ENCODE measurements at regions not wholly inside any gene's neighbourhood (a gene's known extent, or its start where the extent isn't known, plus 50 kb on each side); places are given as distances from the start of the nearest gene placed in this dataset.

DNA sequence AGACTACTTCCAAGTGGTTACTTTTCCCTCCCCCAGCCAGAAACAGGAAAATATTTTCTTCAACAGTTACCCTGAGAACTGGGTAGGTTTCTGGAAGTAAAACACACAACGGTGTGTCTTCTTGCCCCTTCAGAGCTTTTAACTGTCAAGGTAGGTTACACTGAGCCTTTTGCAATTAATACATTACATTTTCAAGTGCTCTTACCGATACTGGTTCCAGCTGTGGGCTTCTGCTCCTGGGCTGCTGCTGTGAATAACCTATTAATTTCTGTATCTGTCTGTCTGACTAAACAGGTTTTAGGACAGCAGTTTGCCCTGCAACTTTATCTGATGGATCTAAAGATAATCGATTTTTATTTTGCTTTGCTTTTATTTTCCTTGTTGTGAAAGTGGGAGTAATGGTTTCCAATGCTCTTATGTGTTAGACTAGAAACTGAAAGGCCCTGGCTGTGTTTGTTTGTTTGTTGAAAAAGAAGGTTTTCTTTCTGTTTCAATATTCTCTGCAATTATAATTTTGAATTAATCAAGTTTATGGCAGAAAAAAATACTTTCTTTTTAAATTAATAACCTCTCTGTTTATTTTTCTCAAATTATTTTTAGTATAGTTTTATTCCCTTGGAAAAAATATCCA, 196.7 kb upstream of the SLITRK6 start:
- H3K27ac ChIP-seq (ENCODE audit: low read depth, low read length, poor library complexity, severe bottlenecking), result no peak overlapping the region
- H3K4me3 ChIP-seq (ENCODE audit: low read depth, low read length, poor library complexity, severe bottlenecking), result no peak overlapping the region
- H4K20me1 ChIP-seq (ENCODE audit: insufficient read depth, low read length), result no peaks in the 10 kb centered on the region
- H3K27me3 ChIP-seq (ENCODE audit: insufficient read depth, low read length), result no peaks in the 10 kb centered on the region
- H3F3A ChIP-seq (ENCODE audit: insufficient read depth, low read length), result no peaks in the 10 kb centered on the region
- H3K79me2 ChIP-seq (ENCODE audit: insufficient read depth, low read length), result no peaks in the 10 kb centered on the region
- no peak overlapping the region for H2AFZ ChIP-seq (ENCODE audit: low read length)
- H3K4me1 ChIP-seq (ENCODE audit: insufficient read depth, low read length, severe bottlenecking), result no peaks in the 10 kb centered on the region
- H3K9ac ChIP-seq (ENCODE audit: low read length), result no peak overlapping the region
- no peaks in the 10 kb centered on the region for H3K9me3 ChIP-seq (ENCODE audit: low read length)
- TF ChIP-seq, protein P1, sequence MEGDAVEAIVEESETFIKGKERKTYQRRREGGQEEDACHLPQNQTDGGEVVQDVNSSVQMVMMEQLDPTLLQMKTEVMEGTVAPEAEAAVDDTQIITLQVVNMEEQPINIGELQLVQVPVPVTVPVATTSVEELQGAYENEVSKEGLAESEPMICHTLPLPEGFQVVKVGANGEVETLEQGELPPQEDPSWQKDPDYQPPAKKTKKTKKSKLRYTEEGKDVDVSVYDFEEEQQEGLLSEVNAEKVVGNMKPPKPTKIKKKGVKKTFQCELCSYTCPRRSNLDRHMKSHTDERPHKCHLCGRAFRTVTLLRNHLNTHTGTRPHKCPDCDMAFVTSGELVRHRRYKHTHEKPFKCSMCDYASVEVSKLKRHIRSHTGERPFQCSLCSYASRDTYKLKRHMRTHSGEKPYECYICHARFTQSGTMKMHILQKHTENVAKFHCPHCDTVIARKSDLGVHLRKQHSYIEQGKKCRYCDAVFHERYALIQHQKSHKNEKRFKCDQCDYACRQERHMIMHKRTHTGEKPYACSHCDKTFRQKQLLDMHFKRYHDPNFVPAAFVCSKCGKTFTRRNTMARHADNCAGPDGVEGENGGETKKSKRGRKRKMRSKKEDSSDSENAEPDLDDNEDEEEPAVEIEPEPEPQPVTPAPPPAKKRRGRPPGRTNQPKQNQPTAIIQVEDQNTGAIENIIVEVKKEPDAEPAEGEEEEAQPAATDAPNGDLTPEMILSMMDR (IDR thresholded peaks at IDR 0.05; ENCODE audit: low read length), result no peak
- no peak for TF ChIP-seq EZH2 (IDR thresholded peaks at IDR 0.05; ENCODE audit: borderline replicate concordance, low read length)
- H3K9me2 ChIP-seq (ENCODE audit: low read depth, low read length), result no peaks in the 10 kb centered on the region; the same call in 1 of the 2 replicates
- H3K36me3 ChIP-seq (ENCODE audit: insufficient read depth, low read length), result no peaks in the 10 kb centered on the region
- H3K4me2 ChIP-seq (ENCODE audit: low read length), result no peak overlapping the region

DNA sequence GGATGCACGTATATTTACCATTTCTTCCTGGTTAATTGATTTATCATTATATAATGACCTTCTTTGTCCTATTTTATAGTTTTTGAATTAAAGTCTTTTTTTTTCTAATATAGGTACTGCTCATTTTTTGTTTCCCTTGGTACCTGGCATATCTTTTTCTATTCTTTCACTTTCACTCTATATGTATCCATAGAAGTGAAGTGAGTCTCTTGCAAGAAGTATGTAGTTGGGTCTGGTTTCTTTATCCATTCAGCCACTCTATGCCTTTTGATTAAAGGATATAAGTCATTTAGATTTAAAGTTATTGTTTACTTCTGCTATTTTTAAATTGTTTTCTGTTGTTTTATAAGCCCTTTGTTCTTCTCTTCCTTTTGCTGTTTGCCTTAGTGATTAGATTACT, 194.3 kb upstream of the SLITRK6 start:
- H3K9ac ChIP-seq (ENCODE audit: low read length), result no peak overlapping the region
- H3F3A ChIP-seq (ENCODE audit: insufficient read depth, low read length), result no peaks in the 10 kb centered on the region
- H3K27me3 ChIP-seq (ENCODE audit: insufficient read depth, low read length), result no peaks in the 10 kb centered on the region
- TF ChIP-seq, protein P1 (IDR thresholded peaks at IDR 0.05; ENCODE audit: low read length), result no peak
- no peak for TF ChIP-seq EZH2 (IDR thresholded peaks at IDR 0.05; ENCODE audit: borderline replicate concordance, low read length)
- H3K79me2 ChIP-seq (ENCODE audit: insufficient read depth, low read length), result no peaks in the 10 kb centered on the region
- H3K4me3 ChIP-seq (ENCODE audit: low read depth, low read length, poor library complexity, severe bottlenecking), result no peak overlapping the region
- H3K36me3 ChIP-seq (ENCODE audit: insufficient read depth, low read length), result no peaks in the 10 kb centered on the region
- H3K9me3 ChIP-seq (ENCODE audit: low read length), result no peaks in the 10 kb centered on the region
- no peaks in the 10 kb centered on the region; the same call in 1 of the 2 replicates for H3K9me2 ChIP-seq (ENCODE audit: low read depth, low read length)
- no peak overlapping the region for H3K4me2 ChIP-seq (ENCODE audit: low read length)
- no peak overlapping the region for H3K27ac ChIP-seq (ENCODE audit: low read depth, low read length, poor library complexity, severe bottlenecking)
- no peak overlapping the region for H2AFZ ChIP-seq (ENCODE audit: low read length)
- H3K4me1 ChIP-seq (ENCODE audit: insufficient read depth, low read length, severe bottlenecking), result no peaks in the 10 kb centered on the region
- H4K20me1 ChIP-seq (ENCODE audit: insufficient read depth, low read length), result no peaks in the 10 kb centered on the region

DNA sequence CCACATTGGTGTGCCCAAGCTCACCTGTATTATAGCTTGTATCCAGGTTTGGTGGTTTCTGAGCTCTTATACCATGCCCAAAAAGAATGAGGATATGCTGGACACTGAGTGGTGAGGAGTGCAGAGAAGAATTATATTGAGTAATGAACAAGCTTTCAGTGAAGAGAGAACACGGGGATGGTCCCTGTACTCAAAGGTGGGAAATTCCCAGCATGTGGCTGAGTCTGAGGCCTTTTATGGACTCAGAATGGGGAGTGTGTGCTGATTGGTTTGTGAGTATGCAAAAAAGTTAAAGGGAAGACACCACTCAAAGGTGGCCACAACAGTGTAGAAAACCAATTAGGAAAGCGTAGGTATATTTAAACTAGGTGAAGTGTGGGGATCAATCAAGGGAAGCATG, 191.2 kb upstream of the SLITRK6 start:
- Histone ChIP-seq H3K4me3 (ENCODE audit: low read depth, low read length, poor library complexity, severe bottlenecking) (no peak overlapping the region), H3K9me3 (ENCODE audit: low read length) (no peaks in the 10 kb centered on the region), H3K27me3 (ENCODE audit: insufficient read depth, low read length) (no peaks in the 10 kb centered on the region), H3F3A (ENCODE audit: insufficient read depth, low read length) (no peaks in the 10 kb centered on the region), H4K20me1 (ENCODE audit: insufficient read depth, low read length) (no peaks in the 10 kb centered on the region), H3K4me2 (ENCODE audit: low read length) (no peak overlapping the region), H3K9me2 (ENCODE audit: low read depth, low read length) (no peaks in the 10 kb centered on the region), H3K4me1 (ENCODE audit: insufficient read depth, low read length, severe bottlenecking) (no peaks in the 10 kb centered on the region), H2AFZ (ENCODE audit: low read length) (no peak overlapping the region), H3K27ac (ENCODE audit: low read depth, low read length, poor library complexity, severe bottlenecking) (no peak overlapping the region), H3K9ac (ENCODE audit: low read length) (no peak overlapping the region), H3K79me2 (ENCODE audit: insufficient read depth, low read length) (no peaks in the 10 kb centered on the region), H3K36me3 (ENCODE audit: insufficient read depth, low read length) (no peaks in the 10 kb centered on the region)
- TF ChIP-seq, protein P1 (IDR thresholded peaks at IDR 0.05; ENCODE audit: low read length), result no peak
- TF ChIP-seq EZH2 (IDR thresholded peaks at IDR 0.05; ENCODE audit: borderline replicate concordance, low read length), result no peak
